GM23338 (cell line): ENCODE measurements at regions not wholly inside any gene's neighbourhood (a gene's known extent, or its start where the extent isn't known, plus 50 kb on each side); places are given as distances from the start of the nearest gene placed in this dataset.
"Not testable (repeated sequence)": the region's sequence is repeated elsewhere in the genome, so short reads cannot be mapped to it uniquely, and the experiment has no call there.

Source experiments
- ATAC-seq: fragments of 200-7000 bp; cut with Tn5 transposase; 3 replicates; pipeline ENCODE4 v1.9.1; 2020
- DNase-seq: peaks from one replicate; pipeline ENCODE4 v3.0.0-alpha.2; 2015; ENCODE audit warnings: low spot score
- H2AFZ ChIP-seq: fragments of 200-600 bp; sonication (generic); 2 replicates; pipeline ENCODE4 v1.8.0; 2016; ENCODE audit warnings: antibody characterized with exemption, mild to moderate bottlenecking, moderate library complexity
- H3F3A ChIP-seq: fragments of 200-600 bp; sonication (generic); replicated peaks from 2 replicates; pipeline ENCODE4 v1.8.0; 2017; ENCODE audit warnings: antibody characterized with exemption, mixed run types, low read depth
- H3K27ac ChIP-seq: fragments of 200-600 bp; sonication (generic); 2 replicates; pipeline ENCODE4 v1.6.1; 2016; ENCODE audit warnings: low read depth
- H3K27me3 ChIP-seq: fragments of 200-600 bp; sonication (generic); 2 replicates; pipeline ENCODE4 v1.8.0; 2016; ENCODE audit warnings: mild to moderate bottlenecking, mixed run types, moderate library complexity; ENCODE audit not compliant: insufficient read depth
- H3K36me3 ChIP-seq: fragments of 200-600 bp; sonication (generic); 2 replicates; pipeline ENCODE4 v1.8.0; 2016; ENCODE audit warnings: mild to moderate bottlenecking; ENCODE audit not compliant: insufficient read depth
- H3K4me1 ChIP-seq: fragments of 200-600 bp; sonication (generic); 2 replicates; pipeline ENCODE4 v1.8.0; 2016; ENCODE audit warnings: mild to moderate bottlenecking, moderate library complexity; ENCODE audit not compliant: insufficient read depth
- H3K4me2 ChIP-seq: fragments of 200-600 bp; sonication (generic); 2 replicates; pipeline ENCODE4 v1.7.1; 2017; ENCODE audit warnings: mixed run types
- H3K4me3 ChIP-seq: fragments of 200-600 bp; sonication (generic); 2 replicates; pipeline ENCODE4 v1.6.1; 2016; ENCODE audit warnings: mixed run types
- H3K79me2 ChIP-seq: fragments of 200-600 bp; sonication (generic); replicated peaks from 2 replicates; pipeline ENCODE4 v1.8.0; 2017; ENCODE audit warnings: mild to moderate bottlenecking; ENCODE audit not compliant: insufficient read depth
- H3K9me2 ChIP-seq: fragments of 200-600 bp; sonication (generic); 2 replicates; pipeline ENCODE4 v1.8.0; 2017; ENCODE audit not compliant: insufficient read depth
- H4K20me1 ChIP-seq: fragments of 200-600 bp; sonication (generic); replicated peaks from 2 replicates; pipeline ENCODE4 v1.8.0; 2017; ENCODE audit warnings: mild to moderate bottlenecking; ENCODE audit not compliant: insufficient read depth
- H3K27ac Mint-ChIP-seq: 2 replicates; pipeline ENCODE4 v1.8.0; 2020; ENCODE audit warnings: inconsistent platforms, mild to moderate bottlenecking, moderate library complexity, mixed read lengths
- H3K27me3 Mint-ChIP-seq: 3 replicates; pipeline ENCODE4 v1.8.0; 2022; ENCODE audit warnings: low read depth, mild to moderate bottlenecking, moderate library complexity, mixed read lengths, inconsistent platforms; ENCODE audit not compliant: insufficient read depth, poor library complexity
- H3K36me3 Mint-ChIP-seq: 3 replicates; pipeline ENCODE4 v1.8.0; 2021; ENCODE audit warnings: low read depth, mild to moderate bottlenecking, inconsistent platforms, moderate library complexity, mixed read lengths
- H3K4me1 Mint-ChIP-seq: 3 replicates; pipeline ENCODE4 v1.8.0; 2020; ENCODE audit warnings: mild to moderate bottlenecking, inconsistent platforms, mixed read lengths
- H3K4me3 Mint-ChIP-seq: 3 replicates; pipeline ENCODE4 v1.8.0; 2021; ENCODE audit warnings: moderate library complexity, mild to moderate bottlenecking, inconsistent platforms, mixed read lengths
- H3K9me3 Mint-ChIP-seq: 3 replicates; pipeline ENCODE4 v1.8.0; 2020; ENCODE audit warnings: moderate library complexity, mild to moderate bottlenecking, inconsistent platforms, mixed read lengths
- CREB1 ChIP-seq: fragments of 250-450 bp; sonication (Bioruptor Pico); IDR thresholded peaks from 2 replicates; pipeline ENCODE4 v1.5.0; 2020; ENCODE audit warnings: low read depth, mild to moderate bottlenecking, moderate library complexity
- EZH2 ChIP-seq: fragments of 200-600 bp; sonication (generic); IDR thresholded peaks from one replicate; pipeline ENCODE4 v1.8.0; 2017; ENCODE audit warnings: antibody characterized with exemption, mild to moderate bottlenecking, low read depth; ENCODE audit not compliant: unreplicated experiment
- EZH2phosphoT487 ChIP-seq: fragments of 200-600 bp; sonication (generic); IDR thresholded peaks from one replicate; pipeline ENCODE4 v1.8.1; 2018; ENCODE audit warnings: antibody characterized with exemption; ENCODE audit not compliant: unreplicated experiment
- JUNB ChIP-seq: IDR thresholded peaks from one replicate; pipeline ENCODE4 v1.6.1; 2016; ENCODE audit warnings: antibody characterized with exemption; ENCODE audit not compliant: unreplicated experiment
- NANOG ChIP-seq: IDR thresholded peaks from 2 replicates; pipeline ENCODE4 v1.6.1; 2016; ENCODE audit warnings: antibody characterized with exemption, borderline replicate concordance
- POLR2AphosphoS5 ChIP-seq: IDR thresholded peaks from 2 replicates; pipeline ENCODE4 v1.6.1; 2016; ENCODE audit warnings: antibody characterized with exemption, low read depth
- STAT1 ChIP-seq: IDR thresholded peaks from one replicate; pipeline ENCODE4 v1.6.1; 2016; ENCODE audit warnings: antibody characterized with exemption; ENCODE audit not compliant: unreplicated experiment
- ZNF114 ChIP-seq: fragments of 250-450 bp; sonication (Bioruptor Pico); IDR thresholded peaks from 2 replicates; pipeline ENCODE4 v1.5.0; 2020; ENCODE audit warnings: mild to moderate bottlenecking, moderate library complexity
- ZNF331 ChIP-seq: fragments of 250-450 bp; sonication (Bioruptor Pico); IDR thresholded peaks from 2 replicates; pipeline ENCODE4 v1.5.0; 2020; ENCODE audit warnings: low read depth, mild to moderate bottlenecking, moderate library complexity
- TF ChIP-seq, protein P1 (sequence below): fragments of 250-450 bp; sonication (Bioruptor Pico); IDR thresholded peaks from 2 replicates; pipeline ENCODE4 v1.5.0; 2020; ENCODE audit warnings: mild to moderate bottlenecking, moderate library complexity
- TF ChIP-seq, protein P2 (sequence below), 2 experiments: fragments of 200-600 bp in 1 of 2; sonication (generic) in 1 of 2; conservative IDR thresholded peaks; 2 replicates each; pipeline versions ENCODE4 v1.5.1 to v1.6.1; 2016 to 2017; ENCODE audit warnings: antibody characterized with exemption in 2 of 2, low read depth in 2 of 2, mild to moderate bottlenecking in 2 of 2, moderate library complexity in 1 of 2
- TF ChIP-seq, protein P3 (sequence below): IDR thresholded peaks from 2 replicates; pipeline ENCODE4 v1.6.1; 2016; ENCODE audit warnings: antibody characterized with exemption

DNA sequence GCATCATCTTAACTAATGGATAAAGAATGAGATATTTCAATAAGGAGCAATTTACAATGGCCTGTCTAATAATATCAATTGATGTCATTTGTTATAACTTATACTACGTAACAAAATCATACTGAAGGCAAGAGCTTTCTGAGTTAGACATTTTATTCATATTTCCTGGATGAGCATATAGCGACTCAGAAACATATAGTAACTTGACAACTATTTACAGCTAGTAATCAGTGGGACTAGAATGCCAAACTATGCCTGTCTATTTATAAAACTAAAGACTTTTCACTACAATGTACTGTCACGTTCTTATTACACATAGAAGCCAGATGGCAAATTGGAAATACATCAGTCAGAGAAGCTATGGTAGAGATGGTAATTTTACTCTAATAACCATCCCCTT is 766.2 kb upstream of the TMEFF2 start:
- Histone ChIP-seq H3K27ac (no peak overlapping the region), H2AFZ (no peak overlapping the region), H3F3A (no peaks in the 10 kb centered on the region), H4K20me1 (no peaks in the 10 kb centered on the region), H3K4me2 (no peak overlapping the region), H3K4me1 (no peaks in the 10 kb centered on the region), H3K36me3 (no peaks in the 10 kb centered on the region), H3K27me3 (no peaks in the 10 kb centered on the region), H3K79me2 (no peaks in the 10 kb centered on the region), H3K9me2 (no peaks in the 10 kb centered on the region; the same call in 1 of the 2 replicates), H3K4me3 (no peak overlapping the region)
- Mint-ChIP-seq H3K9me3 (no peaks in the 10 kb centered on the region), H3K4me3 (no peak overlapping the region), H3K27ac (no peak overlapping the region), H3K27me3 (no peaks in the 10 kb centered on the region), H3K4me1 (no peaks in the 10 kb centered on the region), H3K36me3 (no peaks in the 10 kb centered on the region)
- TF ChIP-seq CREB1 (CRISPR knock-in tag) (no peak), EZH2 (no peak), NANOG (no peak), ZNF114 (CRISPR knock-in tag) (no peak), EZH2phosphoT487 (no peak), JUNB (no peak), POLR2AphosphoS5 (no peak), ZNF331 (CRISPR knock-in tag) (no peak), STAT1 (no peak)
- TF ChIP-seq, protein P1, sequence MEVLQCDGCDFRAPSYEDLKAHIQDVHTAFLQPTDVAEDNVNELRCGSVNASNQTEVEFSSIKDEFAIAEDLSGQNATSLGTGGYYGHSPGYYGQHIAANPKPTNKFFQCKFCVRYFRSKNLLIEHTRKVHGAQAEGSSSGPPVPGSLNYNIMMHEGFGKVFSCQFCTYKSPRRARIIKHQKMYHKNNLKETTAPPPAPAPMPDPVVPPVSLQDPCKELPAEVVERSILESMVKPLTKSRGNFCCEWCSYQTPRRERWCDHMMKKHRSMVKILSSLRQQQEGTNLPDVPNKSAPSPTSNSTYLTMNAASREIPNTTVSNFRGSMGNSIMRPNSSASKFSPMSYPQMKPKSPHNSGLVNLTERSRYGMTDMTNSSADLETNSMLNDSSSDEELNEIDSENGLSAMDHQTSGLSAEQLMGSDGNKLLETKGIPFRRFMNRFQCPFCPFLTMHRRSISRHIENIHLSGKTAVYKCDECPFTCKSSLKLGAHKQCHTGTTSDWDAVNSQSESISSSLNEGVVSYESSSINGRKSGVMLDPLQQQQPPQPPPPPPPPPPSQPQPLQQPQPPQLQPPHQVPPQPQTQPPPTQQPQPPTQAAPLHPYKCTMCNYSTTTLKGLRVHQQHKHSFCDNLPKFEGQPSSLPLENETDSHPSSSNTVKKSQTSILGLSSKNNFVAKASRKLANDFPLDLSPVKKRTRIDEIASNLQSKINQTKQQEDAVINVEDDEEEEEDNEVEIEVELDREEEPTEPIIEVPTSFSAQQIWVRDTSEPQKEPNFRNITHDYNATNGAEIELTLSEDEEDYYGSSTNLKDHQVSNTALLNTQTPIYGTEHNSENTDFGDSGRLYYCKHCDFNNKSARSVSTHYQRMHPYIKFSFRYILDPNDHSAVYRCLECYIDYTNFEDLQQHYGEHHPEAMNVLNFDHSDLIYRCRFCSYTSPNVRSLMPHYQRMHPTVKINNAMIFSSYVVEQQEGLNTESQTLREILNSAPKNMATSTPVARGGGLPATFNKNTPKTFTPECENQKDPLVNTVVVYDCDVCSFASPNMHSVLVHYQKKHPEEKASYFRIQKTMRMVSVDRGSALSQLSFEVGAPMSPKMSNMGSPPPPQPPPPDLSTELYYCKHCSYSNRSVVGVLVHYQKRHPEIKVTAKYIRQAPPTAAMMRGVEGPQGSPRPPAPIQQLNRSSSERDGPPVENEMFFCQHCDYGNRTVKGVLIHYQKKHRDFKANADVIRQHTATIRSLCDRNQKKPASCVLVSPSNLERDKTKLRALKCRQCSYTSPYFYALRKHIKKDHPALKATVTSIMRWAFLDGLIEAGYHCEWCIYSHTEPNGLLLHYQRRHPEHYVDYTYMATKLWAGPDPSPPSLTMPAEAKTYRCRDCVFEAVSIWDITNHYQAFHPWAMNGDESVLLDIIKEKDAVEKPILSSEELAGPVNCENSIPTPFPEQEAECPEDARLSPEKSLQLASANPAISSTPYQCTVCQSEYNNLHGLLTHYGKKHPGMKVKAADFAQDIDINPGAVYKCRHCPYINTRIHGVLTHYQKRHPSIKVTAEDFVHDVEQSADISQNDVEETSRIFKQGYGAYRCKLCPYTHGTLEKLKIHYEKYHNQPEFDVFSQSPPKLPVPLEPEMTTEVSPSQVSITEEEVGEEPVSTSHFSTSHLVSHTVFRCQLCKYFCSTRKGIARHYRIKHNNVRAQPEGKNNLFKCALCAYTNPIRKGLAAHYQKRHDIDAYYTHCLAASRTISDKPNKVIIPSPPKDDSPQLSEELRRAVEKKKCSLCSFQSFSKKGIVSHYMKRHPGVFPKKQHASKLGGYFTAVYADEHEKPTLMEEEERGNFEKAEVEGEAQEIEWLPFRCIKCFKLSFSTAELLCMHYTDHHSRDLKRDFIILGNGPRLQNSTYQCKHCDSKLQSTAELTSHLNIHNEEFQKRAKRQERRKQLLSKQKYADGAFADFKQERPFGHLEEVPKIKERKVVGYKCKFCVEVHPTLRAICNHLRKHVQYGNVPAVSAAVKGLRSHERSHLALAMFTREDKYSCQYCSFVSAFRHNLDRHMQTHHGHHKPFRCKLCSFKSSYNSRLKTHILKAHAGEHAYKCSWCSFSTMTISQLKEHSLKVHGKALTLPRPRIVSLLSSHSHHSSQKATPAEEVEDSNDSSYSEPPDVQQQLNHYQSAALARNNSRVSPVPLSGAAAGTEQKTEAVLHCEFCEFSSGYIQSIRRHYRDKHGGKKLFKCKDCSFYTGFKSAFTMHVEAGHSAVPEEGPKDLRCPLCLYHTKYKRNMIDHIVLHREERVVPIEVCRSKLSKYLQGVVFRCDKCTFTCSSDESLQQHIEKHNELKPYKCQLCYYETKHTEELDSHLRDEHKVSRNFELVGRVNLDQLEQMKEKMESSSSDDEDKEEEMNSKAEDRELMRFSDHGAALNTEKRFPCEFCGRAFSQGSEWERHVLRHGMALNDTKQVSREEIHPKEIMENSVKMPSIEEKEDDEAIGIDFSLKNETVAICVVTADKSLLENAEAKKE (CRISPR knock-in tag), result no peak
- TF ChIP-seq, protein P2, sequence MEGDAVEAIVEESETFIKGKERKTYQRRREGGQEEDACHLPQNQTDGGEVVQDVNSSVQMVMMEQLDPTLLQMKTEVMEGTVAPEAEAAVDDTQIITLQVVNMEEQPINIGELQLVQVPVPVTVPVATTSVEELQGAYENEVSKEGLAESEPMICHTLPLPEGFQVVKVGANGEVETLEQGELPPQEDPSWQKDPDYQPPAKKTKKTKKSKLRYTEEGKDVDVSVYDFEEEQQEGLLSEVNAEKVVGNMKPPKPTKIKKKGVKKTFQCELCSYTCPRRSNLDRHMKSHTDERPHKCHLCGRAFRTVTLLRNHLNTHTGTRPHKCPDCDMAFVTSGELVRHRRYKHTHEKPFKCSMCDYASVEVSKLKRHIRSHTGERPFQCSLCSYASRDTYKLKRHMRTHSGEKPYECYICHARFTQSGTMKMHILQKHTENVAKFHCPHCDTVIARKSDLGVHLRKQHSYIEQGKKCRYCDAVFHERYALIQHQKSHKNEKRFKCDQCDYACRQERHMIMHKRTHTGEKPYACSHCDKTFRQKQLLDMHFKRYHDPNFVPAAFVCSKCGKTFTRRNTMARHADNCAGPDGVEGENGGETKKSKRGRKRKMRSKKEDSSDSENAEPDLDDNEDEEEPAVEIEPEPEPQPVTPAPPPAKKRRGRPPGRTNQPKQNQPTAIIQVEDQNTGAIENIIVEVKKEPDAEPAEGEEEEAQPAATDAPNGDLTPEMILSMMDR (conservative IDR thresholded peaks at IDR 0.05; ENCODE audit: low read depth in 2 of 2), result no peak
- TF ChIP-seq, protein P3, sequence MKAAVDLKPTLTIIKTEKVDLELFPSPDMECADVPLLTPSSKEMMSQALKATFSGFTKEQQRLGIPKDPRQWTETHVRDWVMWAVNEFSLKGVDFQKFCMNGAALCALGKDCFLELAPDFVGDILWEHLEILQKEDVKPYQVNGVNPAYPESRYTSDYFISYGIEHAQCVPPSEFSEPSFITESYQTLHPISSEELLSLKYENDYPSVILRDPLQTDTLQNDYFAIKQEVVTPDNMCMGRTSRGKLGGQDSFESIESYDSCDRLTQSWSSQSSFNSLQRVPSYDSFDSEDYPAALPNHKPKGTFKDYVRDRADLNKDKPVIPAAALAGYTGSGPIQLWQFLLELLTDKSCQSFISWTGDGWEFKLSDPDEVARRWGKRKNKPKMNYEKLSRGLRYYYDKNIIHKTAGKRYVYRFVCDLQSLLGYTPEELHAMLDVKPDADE, result no peak
- ATAC-seq, result no peak
- DNase-seq, result no peak

DNA sequence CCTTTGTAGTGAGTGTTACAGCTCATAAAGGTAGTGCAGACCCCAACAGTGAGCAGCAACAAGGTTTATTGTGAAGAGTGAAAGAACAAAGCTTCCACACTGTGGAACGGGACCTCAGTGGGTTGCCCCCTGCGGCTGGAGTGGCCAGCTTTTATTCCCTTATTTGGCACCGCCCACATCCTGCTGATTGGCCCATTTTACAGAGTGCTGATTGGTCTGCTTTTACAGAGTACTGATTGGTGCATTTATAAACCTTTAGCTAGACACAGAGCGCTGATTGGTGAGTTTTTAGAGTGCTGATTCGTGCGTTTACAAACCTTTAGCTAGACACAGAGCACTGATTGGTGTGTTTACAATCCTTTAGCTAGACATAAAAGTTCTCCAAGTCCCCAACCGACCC is 763.9 kb upstream of the TMEFF2 start:
- not testable (repeated sequence) for H3K4me1 ChIP-seq, H3K36me3 Mint-ChIP-seq, H3K4me3 ChIP-seq

More for the DNA sequence above, 763.9 kb upstream of the TMEFF2 start:
- not testable (repeated sequence) for H4K20me1 ChIP-seq, H3K4me2 ChIP-seq, H3K27me3 ChIP-seq, H3K4me1 Mint-ChIP-seq, H3K4me3 Mint-ChIP-seq, H3K9me3 Mint-ChIP-seq, H3K27ac ChIP-seq, DNase-seq, ATAC-seq, H3K79me2 ChIP-seq, H3K27ac Mint-ChIP-seq, H3F3A ChIP-seq, H3K36me3 ChIP-seq, H3K9me2 ChIP-seq, H3K27me3 Mint-ChIP-seq, H2AFZ ChIP-seq
